CD4-positive, alpha-beta T cell treated with Interleukin-21 for 1 hour (primary cell): ENCODE measurements at regions not wholly inside any gene's neighbourhood (a gene's known extent, or its start where the extent isn't known, plus 50 kb on each side); places are given as distances from the start of the nearest gene placed in this dataset.
"Not testable (repeated sequence)": the region's sequence is repeated elsewhere in the genome, so short reads cannot be mapped to it uniquely, and the experiment has no call there.

Experiments used
- DNase-seq: peaks from one replicate; pipeline ENCODE4 v3.0.0-alpha.2; 2020

GRCh38 chr2:53536583-53537361 lies 230.8 kb upstream of the CHAC2 start:
- DNase-seq: no peak

- DNase-seq: no peak
Observed at GRCh38 chr2:53535234-53535840, 232.3 kb upstream of the CHAC2 start.

GRCh38 chr2:53530126-53530525 lies 237.5 kb upstream of the CHAC2 start:
- no peak for DNase-seq

- DNase-seq: no peak
Observed at GRCh38 chr2:53527056-53527455, 240.5 kb upstream of the CHAC2 start.

- DNase-seq: no peak
Observed at GRCh38 chr2:53519918-53520841, 247.4 kb upstream of the CHAC2 start.

- DNase-seq: no peak
Observed at GRCh38 chr2:53517406-53517805, 250.2 kb upstream of the CHAC2 start.

- DNase-seq: no peak
Observed at GRCh38 chr2:53516650-53517049, 251.0 kb upstream of the CHAC2 start.

GRCh38 chr2:53515435-53516332 lies 251.9 kb upstream of the CHAC2 start:
- no peak for DNase-seq

GRCh38 chr2:53513167-53513666 lies 254.4 kb upstream of the CHAC2 start:
- no peak for DNase-seq

GRCh38 chr2:53512071-53512826 lies 255.4 kb upstream of the CHAC2 start:
- no peak for DNase-seq

- DNase-seq: no peak
Observed at GRCh38 chr2:53511549-53511948, 256.1 kb upstream of the CHAC2 start.

- DNase-seq: no peak
Observed at GRCh38 chr2:53510401-53510800, 257.2 kb upstream of the CHAC2 start.

GRCh38 chr2:53509831-53510388 lies 257.7 kb upstream of the CHAC2 start:
- no peak for DNase-seq

- DNase-seq: no peak
Observed at GRCh38 chr2:53508667-53509066, 258.9 kb upstream of the CHAC2 start.

GRCh38 chr2:53507070-53507469 lies 260.5 kb upstream of the CHAC2 start:
- DNase-seq: not testable (repeated sequence)

GRCh38 chr2:53505826-53506225 lies 261.8 kb upstream of the CHAC2 start:
- no peak for DNase-seq

GRCh38 chr2:53504507-53504906 lies 263.1 kb upstream of the CHAC2 start:
- DNase-seq: no peak

- DNase-seq: no peak
Observed at GRCh38 chr2:53500181-53500580, 267.4 kb upstream of the CHAC2 start.

GRCh38 chr2:53498210-53498609 lies 269.4 kb upstream of the CHAC2 start:
- DNase-seq: no peak

GRCh38 chr2:53497020-53497419 lies 270.6 kb upstream of the CHAC2 start:
- no peak for DNase-seq

GRCh38 chr2:53493210-53493609 lies 274.4 kb upstream of the CHAC2 start:
- DNase-seq: no peak
